ENCODE measurements at regions not wholly inside any gene's neighbourhood (a gene's known extent, or its start where the extent isn't known, plus 50 kb on each side); places are given as distances from the start of the nearest gene placed in this dataset.

- TF ChIP-seq ZNF70 (CRISPR knock-in tag; IDR thresholded peaks at IDR 0.05) (no peak), PATZ1 (CRISPR knock-in tag; IDR thresholded peaks at IDR 0.05; ENCODE audit: borderline replicate concordance) (no peak)
These were observed 75.4 kb downstream of the TNP1 start (continued) for GRCh38 chr2:216784456-216784855.

- no peak for ATAC-seq
These were observed 78.2 kb downstream of the TNP1 start for GRCh38 chr2:216781709-216782108.

GRCh38 chr2:216780843-216781242 is 79.0 kb downstream of the TNP1 start:
- no peak for ATAC-seq
- no peak for TF ChIP-seq SNAI2 (CRISPR knock-in tag; IDR thresholded peaks at IDR 0.05)
- no peak for TF ChIP-seq TOX (CRISPR knock-in tag; IDR thresholded peaks at IDR 0.05; ENCODE audit: borderline replicate concordance)
- no peak for TF ChIP-seq ZNF70 (CRISPR knock-in tag; IDR thresholded peaks at IDR 0.05)
- no peak for TF ChIP-seq ZC3H10 (CRISPR knock-in tag; IDR thresholded peaks at IDR 0.05)
- no peak for TF ChIP-seq ESRRG (CRISPR knock-in tag; IDR thresholded peaks at IDR 0.05)
- no peak for TF ChIP-seq PATZ1 (CRISPR knock-in tag; IDR thresholded peaks at IDR 0.05; ENCODE audit: borderline replicate concordance)
- TF ChIP-seq CREB5 (CRISPR knock-in tag; IDR thresholded peaks at IDR 0.05; ENCODE audit: low read depth), result no peak
- TF ChIP-seq ZNF8 (CRISPR knock-in tag; IDR thresholded peaks at IDR 0.05), result no peak
- no peak for TF ChIP-seq OSR1 (CRISPR knock-in tag; IDR thresholded peaks at IDR 0.05)
- TF ChIP-seq RARB (CRISPR knock-in tag; IDR thresholded peaks at IDR 0.05), result no peak
- TF ChIP-seq CSDC2 (CRISPR knock-in tag; IDR thresholded peaks at IDR 0.05), result no peak
- no peak for TF ChIP-seq BACH2 (CRISPR knock-in tag; IDR thresholded peaks at IDR 0.05; ENCODE audit: borderline replicate concordance)
- TF ChIP-seq ZFP3 (CRISPR knock-in tag; IDR thresholded peaks at IDR 0.05), result no peak
- no peak for TF ChIP-seq TSHZ2 (CRISPR knock-in tag; IDR thresholded peaks at IDR 0.05)
- no peak for TF ChIP-seq ZNF565 (CRISPR knock-in tag; conservative IDR thresholded peaks at IDR 0.05; ENCODE audit: low read depth)
- no peak for TF ChIP-seq CSRNP3 (CRISPR knock-in tag; IDR thresholded peaks at IDR 0.05)

More at GRCh38 chr2:216781709-216782108, 78.2 kb downstream of the TNP1 start:
- TF ChIP-seq ZC3H10 (CRISPR knock-in tag; IDR thresholded peaks at IDR 0.05), result no peak

GRCh38 chr2:216777637-216778273 is 82.1 kb downstream of the TNP1 start:
- ATAC-seq, result peak; percentile 82
- no peak for TF ChIP-seq ZFP30 (CRISPR knock-in tag; IDR thresholded peaks at IDR 0.05)
- TF ChIP-seq CSDC2 (CRISPR knock-in tag; IDR thresholded peaks at IDR 0.05), result no peak
- TF ChIP-seq PPARA (CRISPR knock-in tag; IDR thresholded peaks at IDR 0.05; ENCODE audit: borderline replicate concordance), result no peak
- TF ChIP-seq ISL1 (CRISPR knock-in tag; IDR thresholded peaks at IDR 0.05), result no peak
- TF ChIP-seq POU6F1 (CRISPR knock-in tag; IDR thresholded peaks at IDR 0.05; ENCODE audit: borderline replicate concordance, low read depth), result no peak
- no peak for TF ChIP-seq ESRRG (CRISPR knock-in tag; IDR thresholded peaks at IDR 0.05)
- TF ChIP-seq CREB5 (CRISPR knock-in tag; IDR thresholded peaks at IDR 0.05; ENCODE audit: low read depth), result no peak
- TF ChIP-seq GLIS3 (CRISPR knock-in tag; IDR thresholded peaks at IDR 0.05), result no peak
- TF ChIP-seq PATZ1 (CRISPR knock-in tag; IDR thresholded peaks at IDR 0.05; ENCODE audit: borderline replicate concordance), result no peak
- TF ChIP-seq ZC3H10 (CRISPR knock-in tag; IDR thresholded peaks at IDR 0.05), result no peak
- no peak for TF ChIP-seq OSR1 (CRISPR knock-in tag; IDR thresholded peaks at IDR 0.05)
- no peak for TF ChIP-seq ARNTL (CRISPR knock-in tag; IDR thresholded peaks at IDR 0.05; ENCODE audit: borderline replicate concordance, low read depth)

Data from SK-N-SH treated with all-trans-retinoic acid at 6 μM for 48 hours (cell line).